GM12875 (cell line): ENCODE measurements at regions not wholly inside any gene's neighbourhood (a gene's known extent, or its start where the extent isn't known, plus 50 kb on each side); places are given as distances from the start of the nearest gene placed in this dataset.

Source experiments
- H3K4me3 ChIP-seq: one replicate; pipeline ENCODE4 v1.5.1; 2011; ENCODE audit warnings: low read depth, low read length, control low read depth
- CTCF ChIP-seq: IDR thresholded peaks from 2 replicates; pipeline ENCODE4 v1.5.1; 2011; ENCODE audit warnings: low read depth, mild to moderate bottlenecking, control low read depth, inconsistent platforms, low read length, moderate library complexity, borderline replicate concordance; ENCODE audit not compliant: insufficient read depth

GRCh38 chr9:86508208-86508903 lies 154.1 kb upstream of the TUT7 start:
- no peak overlapping the region for H3K4me3 ChIP-seq
- no peak for TF ChIP-seq CTCF

- no peak overlapping the region for H3K4me3 ChIP-seq
- TF ChIP-seq CTCF, result no peak
Measured at GRCh38 chr9:86507212-86507630, 153.0 kb upstream of the TUT7 start.

DNA sequence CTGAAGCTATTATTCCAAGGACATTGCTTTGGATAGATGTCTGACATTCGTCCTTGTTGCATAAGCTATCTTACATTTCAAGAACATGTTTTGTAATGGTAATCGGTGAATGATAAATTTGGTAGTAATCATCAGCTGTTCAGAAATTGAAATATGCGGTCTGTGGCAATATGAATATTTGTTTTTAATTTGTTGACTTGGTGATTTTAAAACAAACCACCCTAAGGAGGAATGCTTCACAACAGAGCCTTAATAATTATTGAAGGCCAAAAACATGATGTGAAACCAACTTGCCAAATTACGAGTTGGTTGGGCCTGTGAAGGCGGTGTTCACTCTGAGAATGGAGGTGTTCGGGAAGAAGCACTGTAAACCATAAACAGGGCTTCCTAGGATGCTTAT lies 149.7 kb upstream of the TUT7 start:
- H3K4me3 ChIP-seq, result no peak overlapping the region
- no peak for TF ChIP-seq CTCF

DNA sequence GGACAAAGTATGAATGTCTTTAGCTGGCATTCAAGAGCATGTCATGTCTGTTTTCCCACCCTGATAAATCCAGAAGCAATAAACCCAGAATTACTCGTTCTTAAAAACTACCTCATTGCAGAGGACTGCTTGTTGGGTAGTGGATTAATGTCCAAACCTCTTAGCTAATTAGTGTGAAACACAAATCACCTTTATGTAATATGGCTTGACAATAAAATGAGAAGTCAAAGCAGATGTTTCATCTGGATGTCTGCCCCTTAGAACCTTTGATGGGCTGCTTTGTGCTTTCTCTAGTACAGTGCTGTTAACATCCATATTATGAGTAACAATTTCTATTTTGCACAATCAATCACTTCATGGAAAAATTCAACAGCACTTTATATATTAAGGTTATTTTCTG lies 149.1 kb upstream of the TUT7 start:
- TF ChIP-seq CTCF, result no peak
- no peak overlapping the region for H3K4me3 ChIP-seq

GRCh38 chr9:86500667-86501435 lies 146.6 kb upstream of the TUT7 start:
- no peak overlapping the region for H3K4me3 ChIP-seq
- no peak for TF ChIP-seq CTCF

DNA sequence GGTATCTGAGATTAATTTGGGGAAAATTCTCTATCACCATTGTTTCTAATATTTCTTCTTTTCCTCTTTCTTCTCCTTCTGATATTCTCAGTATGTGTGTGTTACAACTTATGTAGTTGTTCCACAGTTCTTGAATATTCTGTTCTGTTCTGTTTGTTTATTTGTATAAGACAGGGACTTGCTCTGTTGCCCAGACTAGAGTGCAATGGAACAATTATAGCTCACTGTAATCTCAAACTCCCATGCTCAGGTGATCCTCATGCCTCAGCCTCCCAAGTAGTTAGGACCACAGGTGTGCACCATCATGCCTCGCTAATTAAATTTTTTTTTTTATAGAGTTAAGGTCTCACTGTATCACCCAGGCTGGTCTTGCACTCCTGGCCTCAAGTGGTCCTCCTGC lies 145.8 kb upstream of the TUT7 start:
- TF ChIP-seq CTCF, result no peak
- no peak overlapping the region for H3K4me3 ChIP-seq

- no peak overlapping the region for H3K4me3 ChIP-seq
- TF ChIP-seq CTCF, result no peak
Measured at GRCh38 chr9:86494644-86495111, 140.5 kb upstream of the TUT7 start.
